GM12878 (cell line): ENCODE measurements at regions not wholly inside any gene's neighbourhood (a gene's known extent, or its start where the extent isn't known, plus 50 kb on each side); places are given as distances from the start of the nearest gene placed in this dataset.
A peak's percentile ranks its signal among the peaks of the same experiment; 100 is the strongest.

Source experiments
- BMI1 ChIP-seq: fragments of 450-650 bp; IDR thresholded peaks from 2 replicates; pipeline ENCODE4 v1.6.1; 2016; ENCODE audit warnings: mild to moderate bottlenecking, moderate library complexity, borderline replicate concordance
- CREM ChIP-seq: IDR thresholded peaks from 2 replicates; pipeline ENCODE4 v1.6.1; 2014; ENCODE audit warnings: antibody characterized with exemption, low read depth
- CUX1 ChIP-seq: IDR thresholded peaks from 2 replicates; pipeline ENCODE4 v1.6.1; 2012; ENCODE audit warnings: improper control_type of control experiment, low read depth, low read length; ENCODE audit not compliant: insufficient replicate concordance
- E4F1 ChIP-seq: fragments of 450-650 bp; IDR thresholded peaks from 2 replicates; pipeline ENCODE4 v1.6.1; 2018; ENCODE audit warnings: borderline replicate concordance, mild to moderate bottlenecking; ENCODE audit not compliant: partially characterized antibody
- HDAC2 ChIP-seq: fragments of 200-600 bp; sonication (generic); IDR thresholded peaks from 2 replicates; pipeline ENCODE4 v1.6.1; 2017
- IRF4 ChIP-seq: IDR thresholded peaks from 2 replicates; pipeline ENCODE4 v1.6.1; 2011; ENCODE audit warnings: low read depth, low read length
- JUND ChIP-seq: IDR thresholded peaks from 2 replicates; pipeline ENCODE4 v1.6.1; 2012; ENCODE audit warnings: low read depth, mild to moderate bottlenecking, low read length, improper control_type of control experiment, moderate library complexity
- MLLT1 ChIP-seq: fragments of 450-650 bp; IDR thresholded peaks from 2 replicates; pipeline ENCODE4 v1.6.1; 2016; ENCODE audit warnings: mild to moderate bottlenecking
- MYB ChIP-seq: fragments of 150-350 bp; IDR thresholded peaks from 2 replicates; pipeline ENCODE4 v1.6.1; 2014; ENCODE audit warnings: mild to moderate bottlenecking, low read depth, low read length, borderline replicate concordance
- NBN ChIP-seq: fragments of 450-650 bp; IDR thresholded peaks from 2 replicates; pipeline ENCODE4 v1.6.1; 2016
- PML ChIP-seq: IDR thresholded peaks from 2 replicates; pipeline ENCODE4 v1.6.1; 2012; ENCODE audit warnings: low read length, inconsistent platforms
- SP1 ChIP-seq: IDR thresholded peaks from one replicate; pipeline ENCODE4 v1.6.1; 2011; ENCODE audit warnings: low read depth, low read length
- SUZ12 ChIP-seq: fragments of 200-600 bp; sonication (generic); IDR thresholded peaks from one replicate; pipeline ENCODE4 v1.6.1; 2018; ENCODE audit warnings: antibody characterized with exemption, mild to moderate bottlenecking; ENCODE audit not compliant: unreplicated experiment
- TCF7 ChIP-seq: IDR thresholded peaks from 2 replicates; pipeline ENCODE4 v1.6.1; 2014; ENCODE audit warnings: antibody characterized with exemption, borderline replicate concordance
- USF1 ChIP-seq: IDR thresholded peaks from 2 replicates; pipeline ENCODE4 v1.6.1; 2011; ENCODE audit warnings: borderline replicate concordance, low read depth, mild to moderate bottlenecking, moderate library complexity, mixed read lengths, low read length; ENCODE audit not compliant: insufficient read depth; ENCODE audit errors: extremely low read length
- YY1 ChIP-seq: IDR thresholded peaks from 2 replicates; pipeline ENCODE4 v1.6.1; 2011; ENCODE audit warnings: low read depth, mild to moderate bottlenecking, low read length
- ZBED1 ChIP-seq: IDR thresholded peaks from 2 replicates; pipeline ENCODE4 v1.6.1; 2016; ENCODE audit warnings: borderline replicate concordance
- ZNF207 ChIP-seq: fragments of 450-650 bp; IDR thresholded peaks from 2 replicates; pipeline ENCODE4 v1.6.1; 2014; ENCODE audit warnings: antibody characterized with exemption, mild to moderate bottlenecking, borderline replicate concordance

GRCh38 chr6:105459864-105460263, 57.0 kb upstream of the PREP start (continued):
- no peak for TF ChIP-seq E4F1
- no peak for TF ChIP-seq CREM
- 0 out of 2 replicates have a peak, but pooled peaks have one; percentile 29 for TF ChIP-seq MLLT1
- no peak for TF ChIP-seq MYB
- TF ChIP-seq USF1: no peak
- TF ChIP-seq ZNF207: no peak
- peak; percentile 15; the same call in 1 of the 2 replicates for TF ChIP-seq NBN
- TF ChIP-seq CUX1: no peak
- no peak for TF ChIP-seq IRF4
- TF ChIP-seq TCF7: no peak
- TF ChIP-seq PML: no peak
- no peak for TF ChIP-seq ZBED1
- no peak for TF ChIP-seq HDAC2
- TF ChIP-seq JUND: no peak
- TF ChIP-seq YY1: no peak
- TF ChIP-seq SP1: no peak
- no peak for TF ChIP-seq SUZ12
- no peak for TF ChIP-seq BMI1
